Spleen (tissue), 7 donors: ENCODE measurements at regions not wholly inside any gene's neighbourhood (a gene's known extent, or its start where the extent isn't known, plus 50 kb on each side); places are given as distances from the start of the nearest gene placed in this dataset.

Experiments used
- POLR2A ChIP-seq, 3 donors: fragments of 450-650 bp; IDR thresholded peaks; one replicate each; pipeline ENCODE4 v1.5.1; 2017; ENCODE audit warnings: antibody characterized with exemption in 3 of 3, mild to moderate bottlenecking in 1 of 3
- POLR2AphosphoS5 ChIP-seq, 3 donors: sonication (generic); formaldehyde crosslinking; IDR thresholded peaks; one replicate each; pipeline ENCODE4 v1.5.1; 2017; ENCODE audit warnings: antibody characterized with exemption in 3 of 3
- TF ChIP-seq, protein P1 (sequence below), 11 experiments: fragments of 200-600 bp in 7 of 11; fragments of 450-650 bp in 4 of 11; sonication (generic) in 4 of 11; IDR thresholded peaks in 8 of 11; conservative IDR thresholded peaks in 3 of 11; 1 replicate in 7 of 11; 2 replicates in 4 of 11; pipeline versions ENCODE4 v1.4.0 to v1.8.0; 2016 to 2021; ENCODE audit warnings: antibody characterized with exemption in 11 of 11, inconsistent platforms in 4 of 11, mild to moderate bottlenecking in 1 of 11
- donor health status: DM: no; HTN: no; CAD: no; lungs with moderate emphysema.
- donor health status: DM: no; HTN: no; CAD: no.
- donor health status: DM: no; HTN: no; CAD: no.

DNA sequence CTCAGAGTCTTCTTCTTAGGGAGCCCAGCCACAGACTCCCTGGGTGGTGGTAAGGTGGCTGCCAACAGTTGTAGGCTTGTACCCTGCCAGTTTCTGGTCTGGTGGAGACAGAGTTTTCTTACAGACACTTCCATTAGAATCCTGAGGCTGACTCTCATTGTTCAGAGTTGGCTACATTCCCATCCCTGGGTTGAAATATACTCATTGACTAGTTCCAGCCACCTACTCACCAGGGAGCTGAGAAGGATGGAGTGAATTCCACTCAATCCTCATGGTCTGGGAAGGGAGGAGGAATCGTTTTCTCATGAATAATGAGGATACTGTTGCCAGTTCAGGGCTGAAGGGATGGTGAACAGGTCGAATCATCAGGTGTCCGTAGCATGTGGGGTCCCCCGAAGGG lies 226.5 kb upstream of the PROK2 start:
- TF ChIP-seq, protein P1, sequence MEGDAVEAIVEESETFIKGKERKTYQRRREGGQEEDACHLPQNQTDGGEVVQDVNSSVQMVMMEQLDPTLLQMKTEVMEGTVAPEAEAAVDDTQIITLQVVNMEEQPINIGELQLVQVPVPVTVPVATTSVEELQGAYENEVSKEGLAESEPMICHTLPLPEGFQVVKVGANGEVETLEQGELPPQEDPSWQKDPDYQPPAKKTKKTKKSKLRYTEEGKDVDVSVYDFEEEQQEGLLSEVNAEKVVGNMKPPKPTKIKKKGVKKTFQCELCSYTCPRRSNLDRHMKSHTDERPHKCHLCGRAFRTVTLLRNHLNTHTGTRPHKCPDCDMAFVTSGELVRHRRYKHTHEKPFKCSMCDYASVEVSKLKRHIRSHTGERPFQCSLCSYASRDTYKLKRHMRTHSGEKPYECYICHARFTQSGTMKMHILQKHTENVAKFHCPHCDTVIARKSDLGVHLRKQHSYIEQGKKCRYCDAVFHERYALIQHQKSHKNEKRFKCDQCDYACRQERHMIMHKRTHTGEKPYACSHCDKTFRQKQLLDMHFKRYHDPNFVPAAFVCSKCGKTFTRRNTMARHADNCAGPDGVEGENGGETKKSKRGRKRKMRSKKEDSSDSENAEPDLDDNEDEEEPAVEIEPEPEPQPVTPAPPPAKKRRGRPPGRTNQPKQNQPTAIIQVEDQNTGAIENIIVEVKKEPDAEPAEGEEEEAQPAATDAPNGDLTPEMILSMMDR (IDR thresholded peaks at IDR 0.05 in 8 of 11, conservative IDR thresholded peaks at IDR 0.05 in 3 of 11), result no peak
- TF ChIP-seq POLR2A (IDR thresholded peaks at IDR 0.05) (no peak), POLR2AphosphoS5 (IDR thresholded peaks at IDR 0.05) (no peak)
